Endothelial cell of umbilical vein (primary cell): ENCODE measurements at regions not wholly inside any gene's neighbourhood (a gene's known extent, or its start where the extent isn't known, plus 50 kb on each side); places are given as distances from the start of the nearest gene placed in this dataset.

ENCODE experiments used
- CTCF ChIP-seq, 2 donors: IDR thresholded peaks; 1 replicate in 1 of 2; 2 replicates in 1 of 2; pipeline ENCODE4 v1.5.1; 2011; ENCODE audit warnings: low read length in 2 of 2, mild to moderate bottlenecking in 2 of 2, moderate library complexity in 2 of 2, control low read depth in 1 of 2, inconsistent platforms in 1 of 2, low read depth in 1 of 2; ENCODE audit not compliant: insufficient read depth in 1 of 2; ENCODE audit errors: extremely low read depth in 1 of 2
- EZH2 ChIP-seq: IDR thresholded peaks from 2 replicates; pipeline ENCODE4 v1.6.1; 2012; ENCODE audit warnings: borderline replicate concordance, low read depth, mild to moderate bottlenecking, moderate library complexity, low read length, inconsistent platforms; ENCODE audit not compliant: severe bottlenecking
- FOS ChIP-seq: IDR thresholded peaks from 2 replicates; pipeline ENCODE4 v1.6.1; 2011; ENCODE audit warnings: mild to moderate bottlenecking, low read length, moderate library complexity, borderline replicate concordance; ENCODE audit not compliant: insufficient read depth
- JUN ChIP-seq: IDR thresholded peaks from 2 replicates; pipeline ENCODE4 v1.6.1; 2011; ENCODE audit warnings: borderline replicate concordance, low read depth; ENCODE audit not compliant: insufficient read length, insufficient read depth
- MYC ChIP-seq: IDR thresholded peaks from one replicate; pipeline ENCODE4 v1.6.1; 2011; ENCODE audit warnings: mild to moderate bottlenecking, low read depth, low read length
- POLR2A ChIP-seq: IDR thresholded peaks from 2 replicates; pipeline ENCODE4 v1.6.1; 2012; ENCODE audit warnings: low read depth, mild to moderate bottlenecking, control low read depth, low read length
- POLR2AphosphoS5 ChIP-seq: IDR thresholded peaks from 2 replicates; pipeline ENCODE4 v1.6.1; 2012; ENCODE audit warnings: low read depth, mild to moderate bottlenecking, control low read depth, low read length, moderate library complexity; ENCODE audit not compliant: insufficient read depth
- TF ChIP-seq, protein P1 (sequence below): IDR thresholded peaks from 2 replicates; pipeline ENCODE4 v1.6.1; 2011; ENCODE audit not compliant: insufficient read depth, insufficient read length

DNA sequence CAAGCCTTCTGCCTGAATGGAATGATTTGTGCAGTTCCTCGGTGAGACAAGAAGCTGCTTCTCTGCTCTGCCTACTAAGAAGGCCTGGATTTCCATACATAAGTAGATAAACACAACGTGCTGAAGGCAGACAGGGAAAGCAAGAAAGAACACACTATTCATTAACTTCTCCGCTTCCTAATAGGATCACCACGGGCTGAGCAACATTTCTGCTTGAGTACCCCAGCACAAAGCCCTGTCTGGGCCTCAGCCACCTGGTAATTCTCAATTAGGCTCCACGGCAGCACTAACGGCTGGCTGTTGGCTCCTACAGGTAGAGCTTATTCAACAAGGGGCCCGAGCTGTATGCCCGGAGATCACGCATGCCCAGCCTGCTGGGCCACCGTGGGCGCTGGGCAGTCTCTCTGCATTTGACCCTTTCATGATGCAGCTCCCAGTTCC lies 1156.6 kb downstream of the TBC1D22A start:
- TF ChIP-seq POLR2A (no peak), CTCF (IDR thresholded peaks at IDR 0.05; ENCODE audit: extremely low read depth in 1 of 2, insufficient read depth in 1 of 2, low read depth in 1 of 2, low read length in 2 of 2) (no peak), EZH2 (no peak), POLR2AphosphoS5 (no peak), MYC (no peak), JUN (no peak), FOS (no peak)
- TF ChIP-seq, protein P1, sequence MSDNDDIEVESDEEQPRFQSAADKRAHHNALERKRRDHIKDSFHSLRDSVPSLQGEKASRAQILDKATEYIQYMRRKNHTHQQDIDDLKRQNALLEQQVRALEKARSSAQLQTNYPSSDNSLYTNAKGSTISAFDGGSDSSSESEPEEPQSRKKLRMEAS = no peak
